H1 (cell line): ENCODE measurements at regions not wholly inside any gene's neighbourhood (a gene's known extent, or its start where the extent isn't known, plus 50 kb on each side); places are given as distances from the start of the nearest gene placed in this dataset.

Experiments used
- CTCF ChIA-PET: fragments of 300-600 bp; sonication (Branson Sonifier 250); formaldehyde crosslinking; loops from one replicate; lab custom pipeline; 2021; ENCODE audit not compliant: partially characterized antibody; lab: Charles Lee
- POLR2A ChIA-PET: fragments of 300-600 bp; sonication (Branson Sonifier 250); formaldehyde crosslinking; loops from one replicate; lab custom pipeline; 2021; ENCODE audit warnings: inconsistent platforms; ENCODE audit not compliant: partially characterized antibody; lab: Charles Lee
- DNase-seq, 2 experiments: peaks; one replicate each; pipeline versions ENCODE4 v3.0.0 to v3.0.0-alpha.2; 2010 to 2022; ENCODE audit warnings: low spot score in 2 of 2, low read depth in 1 of 2, mixed read lengths in 1 of 2
- FAIRE-seq: peaks from 2 replicates; lab custom pipeline; 2011; peaks lifted over from hg19 to GRCh38; lab: Jason Lieb, UNC
- H2AFZ ChIP-seq: 2 replicates; pipeline ENCODE4 v1.8.1; 2012; ENCODE audit warnings: low read length, inconsistent platforms
- H2AK5ac ChIP-seq: 2 replicates; pipeline ENCODE4 v1.6.1; 2013; ENCODE audit warnings: low read depth, low read length
- H2BK120ac ChIP-seq: replicated peaks from 2 replicates; pipeline ENCODE3; 2013; ENCODE audit warnings: low read depth, low read length, inconsistent platforms
- H2BK12ac ChIP-seq: 2 replicates; pipeline ENCODE4 v1.6.1; 2013; ENCODE audit warnings: low read depth, low read length
- H2BK15ac ChIP-seq: 2 replicates; pipeline ENCODE4 v1.6.1; 2013; ENCODE audit warnings: low read length
- H2BK20ac ChIP-seq: 2 replicates; pipeline ENCODE4 v1.6.1; 2013; ENCODE audit warnings: low read length
- H2BK5ac ChIP-seq: 2 replicates; pipeline ENCODE4 v1.6.1; 2013; ENCODE audit warnings: low read depth, low read length
- H3K14ac ChIP-seq: 2 replicates; pipeline ENCODE4 v1.6.1; 2013; ENCODE audit warnings: inconsistent platforms; ENCODE audit not compliant: insufficient read length
- H3K18ac ChIP-seq: 2 replicates; pipeline ENCODE4 v1.6.1; 2013; ENCODE audit warnings: low read length; ENCODE audit errors: extremely low read depth
- H3K23ac ChIP-seq: 2 replicates; pipeline ENCODE4 v1.6.1; 2013; ENCODE audit warnings: inconsistent platforms; ENCODE audit not compliant: insufficient read length
- H3K23me2 ChIP-seq: 2 replicates; pipeline ENCODE4 v1.6.1; 2013; ENCODE audit warnings: low read depth, low read length
- H3K27ac ChIP-seq: 2 replicates; pipeline ENCODE4 v1.6.1; 2011; ENCODE audit warnings: low read depth, low read length, inconsistent platforms
- H3K27me3 ChIP-seq, 4 experiments: replicated peaks in 1 of 4; 1 replicate in 1 of 4; 2 replicates in 3 of 4; pipeline versions ENCODE4 v1.6.1 to v1.8.1; 2011 to 2013; ENCODE audit warnings: low read length in 3 of 4, mild to moderate bottlenecking in 3 of 4, inconsistent platforms in 2 of 4, mixed read lengths in 2 of 4, moderate library complexity in 1 of 4; ENCODE audit not compliant: control insufficient read depth in 3 of 4, insufficient read depth in 3 of 4; ENCODE audit errors: extremely low read depth in 1 of 4
- H3K36me3 ChIP-seq, 4 experiments: 2 replicates each; pipeline versions ENCODE4 v1.6.1 to v1.8.1; 2011 to 2013; ENCODE audit warnings: mild to moderate bottlenecking in 4 of 4, low read length in 3 of 4, moderate library complexity in 2 of 4, control low read depth in 1 of 4, inconsistent platforms in 1 of 4; ENCODE audit not compliant: insufficient read depth in 4 of 4, control insufficient read depth in 2 of 4
- H3K4ac ChIP-seq: replicated peaks from 2 replicates; pipeline ENCODE3; 2013; ENCODE audit warnings: low read length, low read depth, mixed read lengths, inconsistent platforms; ENCODE audit not compliant: insufficient read length
- H3K4me1 ChIP-seq, 4 experiments: replicated peaks in 1 of 4; 1 replicate in 1 of 4; 2 replicates in 3 of 4; pipeline versions ENCODE4 v1.6.1 to v1.8.1; 2011 to 2013; ENCODE audit warnings: low read length in 3 of 4, inconsistent platforms in 2 of 4, mixed read lengths in 1 of 4; ENCODE audit not compliant: insufficient read depth in 4 of 4, control insufficient read depth in 3 of 4
- H3K4me2 ChIP-seq, 2 experiments: 2 replicates each; pipeline versions ENCODE4 v1.6.1 to v1.8.1; 2011 to 2013; ENCODE audit warnings: low read depth in 2 of 2, low read length in 2 of 2, control low read depth in 1 of 2, inconsistent platforms in 1 of 2, mild to moderate bottlenecking in 1 of 2; ENCODE audit not compliant: insufficient read depth in 1 of 2
- H3K4me3 ChIP-seq, 4 experiments: fragments of 200-600, 300-600 bp in 1 of 4; sonication (generic), shearing (Covaris generic), sonication (Bioruptor Twin) in 1 of 4; 2 replicates each; pipeline versions ENCODE4 v1.5.1 to v1.8.1; 2011 to 2016; ENCODE audit warnings: low read length in 4 of 4, low read depth in 3 of 4, control low read depth in 2 of 4, inconsistent platforms in 2 of 4, mild to moderate bottlenecking in 2 of 4, mixed read lengths in 1 of 4, moderate library complexity in 1 of 4; ENCODE audit not compliant: insufficient read depth in 2 of 4; ENCODE audit errors: extremely low read depth in 1 of 4
- H3K56ac ChIP-seq: replicated peaks from 2 replicates; pipeline ENCODE3; 2013; ENCODE audit warnings: low read depth, mild to moderate bottlenecking, mixed read lengths, low read length, inconsistent platforms; ENCODE audit not compliant: insufficient read length
- H3K79me1 ChIP-seq: 2 replicates; pipeline ENCODE4 v1.6.1; 2013; ENCODE audit warnings: low read depth, low read length, control low read depth
- H3K79me2 ChIP-seq, 2 experiments: 2 replicates each; pipeline versions ENCODE4 v1.6.1 to v1.8.1; 2012 to 2013; ENCODE audit warnings: low read length in 2 of 2, mild to moderate bottlenecking in 2 of 2, inconsistent platforms in 1 of 2; ENCODE audit not compliant: insufficient read depth in 2 of 2, control insufficient read depth in 1 of 2
- H3K9ac ChIP-seq, 4 experiments: replicated peaks in 1 of 4; 1 replicate in 1 of 4; 2 replicates in 3 of 4; pipeline versions ENCODE4 v1.6.1 to v1.8.1; 2011 to 2013; ENCODE audit warnings: low read depth in 3 of 4, low read length in 3 of 4, control low read depth in 2 of 4, mild to moderate bottlenecking in 2 of 4, moderate library complexity in 2 of 4, inconsistent platforms in 1 of 4; ENCODE audit errors: extremely low read depth in 1 of 4
- H3K9me3 ChIP-seq, 2 experiments: 2 replicates each; pipeline versions ENCODE4 v1.6.1 to v1.8.1; 2012 to 2013; ENCODE audit warnings: mild to moderate bottlenecking in 2 of 2, moderate library complexity in 2 of 2, control low read depth in 1 of 2, inconsistent platforms in 1 of 2, low read depth in 1 of 2, low read length in 1 of 2, mixed read lengths in 1 of 2; ENCODE audit not compliant: insufficient read depth in 2 of 2
- H4K20me1 ChIP-seq, 2 experiments: replicated peaks in 1 of 2; 2 replicates each; pipeline versions ENCODE3 to v1.8.1; 2011 to 2013; ENCODE audit warnings: inconsistent platforms in 2 of 2, low read length in 2 of 2, mild to moderate bottlenecking in 1 of 2; ENCODE audit not compliant: insufficient read depth in 2 of 2, control insufficient read depth in 1 of 2
- H4K5ac ChIP-seq: 2 replicates; pipeline ENCODE4 v1.6.1; 2013; ENCODE audit warnings: low read length, low read depth, mixed read lengths, inconsistent platforms; ENCODE audit not compliant: insufficient read length
- H4K8ac ChIP-seq: 2 replicates; pipeline ENCODE4 v1.8.0; 2013; ENCODE audit warnings: mild to moderate bottlenecking, moderate library complexity, low read length, inconsistent platforms; ENCODE audit not compliant: insufficient read depth; ENCODE audit errors: extremely low read depth
- H4K91ac ChIP-seq: replicated peaks from 2 replicates; pipeline ENCODE3; 2013; ENCODE audit warnings: low read length, mixed read lengths, inconsistent platforms; ENCODE audit not compliant: insufficient read length
- CBX8 ChIP-seq: fragments of 300-800, 300-1000 bp; sonication (generic); IDR thresholded peaks from 2 replicates; pipeline ENCODE4 v1.7.1; 2016; ENCODE audit warnings: low read depth, low read length, borderline replicate concordance
- GTF2F1 ChIP-seq: IDR thresholded peaks from 2 replicates; pipeline ENCODE4 v1.6.1; 2012; ENCODE audit warnings: low read depth, low read length, improper control_type of control experiment, borderline replicate concordance
- RFX5 ChIP-seq: IDR thresholded peaks from 2 replicates; pipeline ENCODE4 v1.6.1; 2011; ENCODE audit warnings: low read depth, low read length, improper control_type of control experiment, borderline replicate concordance
- RNF2 ChIP-seq: fragments of 200-900, 300-1000 bp; sonication (generic); IDR thresholded peaks from 2 replicates; pipeline ENCODE4 v1.7.1; 2016; ENCODE audit warnings: borderline replicate concordance, low read depth, mild to moderate bottlenecking, antibody characterized with exemption, low read length; ENCODE audit not compliant: poor library complexity, severe bottlenecking; ENCODE audit errors: missing control alignments
- RXRA ChIP-seq: IDR thresholded peaks from 2 replicates; pipeline ENCODE4 v1.6.1; 2011; ENCODE audit warnings: low read depth, mild to moderate bottlenecking, low read length, moderate library complexity; ENCODE audit not compliant: insufficient read depth
- TAF1 ChIP-seq: IDR thresholded peaks from 2 replicates; pipeline ENCODE4 v1.6.1; 2011; ENCODE audit warnings: mild to moderate bottlenecking, low read depth, low read length
- WGBS, 2 experiments: shearing (Covaris generic) in 1 of 2; methylation state at CpG; one replicate each; pipeline versions ENCODE4 v1.1.6 to v1.1.7; 2013 to 2015; ENCODE audit warnings: low lambda C conversion rate in 2 of 2, mixed read lengths in 2 of 2, inconsistent platforms in 1 of 2, low coverage in 1 of 2, missing lambda C conversion rate in 1 of 2; ENCODE audit not compliant: insufficient replicate concordance in 2 of 2, insufficient coverage in 1 of 2, insufficient read length in 1 of 2; ENCODE audit errors: extremely low coverage in 1 of 2, missing lambda C conversion rate in 1 of 2; 5-methylcytosine and 5-hydroxymethylcytosine counted together
- TF ChIP-seq, protein P1 (sequence below): IDR thresholded peaks from 2 replicates; pipeline ENCODE4 v1.6.1; 2011; ENCODE audit warnings: low read depth, mild to moderate bottlenecking, low read length; ENCODE audit not compliant: insufficient read depth
- TF ChIP-seq, protein P2 (sequence below), 3 experiments: IDR thresholded peaks; 1 replicate in 2 of 3; 2 replicates in 1 of 3; pipeline versions ENCODE4 v1.5.1 to v1.6.1; 2011; ENCODE audit warnings: low read length in 3 of 3, mild to moderate bottlenecking in 3 of 3, inconsistent platforms in 2 of 3, low read depth in 1 of 3, moderate library complexity in 1 of 3; ENCODE audit not compliant: insufficient read depth in 1 of 3; ENCODE audit errors: control extremely low read depth in 1 of 3
- TF ChIP-seq, protein P3 (sequence below): IDR thresholded peaks from 2 replicates; pipeline ENCODE4 v1.6.1; 2012; ENCODE audit warnings: low read length, inconsistent platforms

GRCh38 chr12:28620281-28620680 lies 430.0 kb downstream of the CCDC91 start:
- FAIRE-seq = no peak
- H2AFZ ChIP-seq = no peak overlapping the region
- no peak overlapping the region for H3K27ac ChIP-seq
- CTCF ChIA-PET = interaction anchor here (0.6 kb wide), 1 partner anchor 454 kb away, joined by 4 read pairs; no protein-coding TSS in a partner anchor
- no peak overlapping the region for H2BK20ac ChIP-seq
- H2BK120ac ChIP-seq = no peak overlapping the region
- no peaks in the 10 kb centered on the region for H3K4me1 ChIP-seq
- POLR2A ChIA-PET = no interaction called here
- H2BK12ac ChIP-seq = no peak overlapping the region
- H3K18ac ChIP-seq = no peak overlapping the region
- no peaks in the 10 kb centered on the region for H3K36me3 ChIP-seq
- H3K23me2 ChIP-seq = no peaks in the 10 kb centered on the region
- no peak overlapping the region for H3K14ac ChIP-seq
- H3K9ac ChIP-seq = no peak overlapping the region
- H2AK5ac ChIP-seq = no peak overlapping the region
- no peak overlapping the region for H3K56ac ChIP-seq
- no peak overlapping the region for H2BK5ac ChIP-seq
- H3K4me3 ChIP-seq = no peak overlapping the region
- 96% methylated on average over 3 of the region's 3 CpGs; no CpG with 5 or more reads in 1 of the 2 experiments for WGBS, 2 experiments
- no peaks in the 10 kb centered on the region for H3K27me3 ChIP-seq
- H4K8ac ChIP-seq = no peak overlapping the region
- H3K79me2 ChIP-seq = no peaks in the 10 kb centered on the region
- DNase-seq = no peak
- H4K91ac ChIP-seq = no peak overlapping the region
- no peak overlapping the region for H2BK15ac ChIP-seq
- no peaks in the 10 kb centered on the region for H3K79me1 ChIP-seq
- no peaks in the 10 kb centered on the region for H3K9me3 ChIP-seq
- no peaks in the 10 kb centered on the region for H4K20me1 ChIP-seq
- no peak overlapping the region for H4K5ac ChIP-seq
- H3K23ac ChIP-seq = no peak overlapping the region
- H3K4me2 ChIP-seq = no peak overlapping the region
- H3K4ac ChIP-seq = no peak overlapping the region
- no peak for TF ChIP-seq RFX5
- no peak for TF ChIP-seq GTF2F1
- TF ChIP-seq, protein P1, sequence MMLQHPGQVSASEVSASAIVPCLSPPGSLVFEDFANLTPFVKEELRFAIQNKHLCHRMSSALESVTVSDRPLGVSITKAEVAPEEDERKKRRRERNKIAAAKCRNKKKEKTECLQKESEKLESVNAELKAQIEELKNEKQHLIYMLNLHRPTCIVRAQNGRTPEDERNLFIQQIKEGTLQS = no peak
- TF ChIP-seq, protein P2, sequence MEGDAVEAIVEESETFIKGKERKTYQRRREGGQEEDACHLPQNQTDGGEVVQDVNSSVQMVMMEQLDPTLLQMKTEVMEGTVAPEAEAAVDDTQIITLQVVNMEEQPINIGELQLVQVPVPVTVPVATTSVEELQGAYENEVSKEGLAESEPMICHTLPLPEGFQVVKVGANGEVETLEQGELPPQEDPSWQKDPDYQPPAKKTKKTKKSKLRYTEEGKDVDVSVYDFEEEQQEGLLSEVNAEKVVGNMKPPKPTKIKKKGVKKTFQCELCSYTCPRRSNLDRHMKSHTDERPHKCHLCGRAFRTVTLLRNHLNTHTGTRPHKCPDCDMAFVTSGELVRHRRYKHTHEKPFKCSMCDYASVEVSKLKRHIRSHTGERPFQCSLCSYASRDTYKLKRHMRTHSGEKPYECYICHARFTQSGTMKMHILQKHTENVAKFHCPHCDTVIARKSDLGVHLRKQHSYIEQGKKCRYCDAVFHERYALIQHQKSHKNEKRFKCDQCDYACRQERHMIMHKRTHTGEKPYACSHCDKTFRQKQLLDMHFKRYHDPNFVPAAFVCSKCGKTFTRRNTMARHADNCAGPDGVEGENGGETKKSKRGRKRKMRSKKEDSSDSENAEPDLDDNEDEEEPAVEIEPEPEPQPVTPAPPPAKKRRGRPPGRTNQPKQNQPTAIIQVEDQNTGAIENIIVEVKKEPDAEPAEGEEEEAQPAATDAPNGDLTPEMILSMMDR (IDR thresholded peaks at IDR 0.05; ENCODE audit: control extremely low read depth in 1 of 3, insufficient read depth in 1 of 3, low read depth in 1 of 3, low read length in 3 of 3) = no peak
- TF ChIP-seq, protein P3, sequence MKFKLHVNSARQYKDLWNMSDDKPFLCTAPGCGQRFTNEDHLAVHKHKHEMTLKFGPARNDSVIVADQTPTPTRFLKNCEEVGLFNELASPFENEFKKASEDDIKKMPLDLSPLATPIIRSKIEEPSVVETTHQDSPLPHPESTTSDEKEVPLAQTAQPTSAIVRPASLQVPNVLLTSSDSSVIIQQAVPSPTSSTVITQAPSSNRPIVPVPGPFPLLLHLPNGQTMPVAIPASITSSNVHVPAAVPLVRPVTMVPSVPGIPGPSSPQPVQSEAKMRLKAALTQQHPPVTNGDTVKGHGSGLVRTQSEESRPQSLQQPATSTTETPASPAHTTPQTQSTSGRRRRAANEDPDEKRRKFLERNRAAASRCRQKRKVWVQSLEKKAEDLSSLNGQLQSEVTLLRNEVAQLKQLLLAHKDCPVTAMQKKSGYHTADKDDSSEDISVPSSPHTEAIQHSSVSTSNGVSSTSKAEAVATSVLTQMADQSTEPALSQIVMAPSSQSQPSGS = no peak
- TF ChIP-seq RXRA = no peak
- no peak for TF ChIP-seq RNF2
- TF ChIP-seq CBX8 = no peak
- no peak for TF ChIP-seq TAF1
